H9 (cell line): ENCODE measurements at regions not wholly inside any gene's neighbourhood (a gene's known extent, or its start where the extent isn't known, plus 50 kb on each side); places are given as distances from the start of the nearest gene placed in this dataset.

Source experiments
- DNase-seq: peaks from one replicate; pipeline ENCODE4 v3.0.0-alpha.2; 2017
- H2AFZ ChIP-seq: one replicate; pipeline ENCODE4 v1.6.1; 2013; ENCODE audit warnings: mild to moderate bottlenecking, low read length, control low read depth, moderate library complexity
- H2AK5ac ChIP-seq: 2 replicates; pipeline ENCODE4 v1.6.1; 2013; ENCODE audit warnings: low read length, control low read depth, mixed read lengths; ENCODE audit not compliant: insufficient read length
- H2BK120ac ChIP-seq: one replicate; pipeline ENCODE4 v1.6.1; 2013; ENCODE audit warnings: low read depth, mild to moderate bottlenecking, low read length, control low read depth, inconsistent platforms; ENCODE audit not compliant: poor library complexity, severe bottlenecking
- H2BK12ac ChIP-seq: 2 replicates; pipeline ENCODE4 v1.6.1; 2013; ENCODE audit warnings: low read length, control low read depth, mixed read lengths, low read depth; ENCODE audit not compliant: insufficient read length
- H2BK15ac ChIP-seq: 2 replicates; pipeline ENCODE4 v1.6.1; 2013; ENCODE audit warnings: low read depth, low read length, control low read depth
- H2BK20ac ChIP-seq: one replicate; pipeline ENCODE4 v1.6.1; 2013; ENCODE audit warnings: low read depth, mild to moderate bottlenecking, low read length, control low read depth, inconsistent platforms; ENCODE audit not compliant: poor library complexity, severe bottlenecking
- H2BK5ac ChIP-seq: 2 replicates; pipeline ENCODE4 v1.6.1; 2013; ENCODE audit warnings: low read length, control low read depth, mixed read lengths; ENCODE audit not compliant: insufficient read length
- H3K14ac ChIP-seq: 2 replicates; pipeline ENCODE4 v1.6.1; 2013; ENCODE audit warnings: low read length, control low read depth; ENCODE audit not compliant: insufficient read depth
- H3K18ac ChIP-seq: 2 replicates; pipeline ENCODE4 v1.6.1; 2013; ENCODE audit warnings: low read depth, mild to moderate bottlenecking, mixed read lengths, low read length, control low read depth; ENCODE audit not compliant: insufficient read length
- H3K23ac ChIP-seq: 2 replicates; pipeline ENCODE4 v1.6.1; 2013; ENCODE audit warnings: low read length, control low read depth, mixed read lengths, low read depth; ENCODE audit not compliant: insufficient read length
- H3K23me2 ChIP-seq: 2 replicates; pipeline ENCODE4 v1.6.1; 2013; ENCODE audit warnings: low read depth, mild to moderate bottlenecking, mixed read lengths, low read length, control low read depth; ENCODE audit not compliant: insufficient read length, poor library complexity, severe bottlenecking
- H3K27ac ChIP-seq: 2 replicates; pipeline ENCODE4 v1.5.1; 2013; ENCODE audit warnings: low read length, control low read depth, mixed read lengths, low read depth; ENCODE audit not compliant: insufficient read length
- H3K27me3 ChIP-seq: 2 replicates; pipeline ENCODE4 v1.6.1; 2013; ENCODE audit warnings: low read length, control low read depth, inconsistent platforms; ENCODE audit not compliant: insufficient read depth
- H3K4ac ChIP-seq: 2 replicates; pipeline ENCODE4 v1.6.1; 2013; ENCODE audit warnings: low read depth, mild to moderate bottlenecking, control low read depth, inconsistent platforms, low read length, moderate library complexity
- H3K4me1 ChIP-seq: 2 replicates; pipeline ENCODE4 v1.6.1; 2013; ENCODE audit warnings: low read length, control low read depth, inconsistent platforms; ENCODE audit not compliant: insufficient read depth
- H3K4me2 ChIP-seq: 2 replicates; pipeline ENCODE4 v1.6.1; 2013; ENCODE audit warnings: low read length, control low read depth, mixed read lengths; ENCODE audit not compliant: insufficient read length, insufficient read depth
- H3K56ac ChIP-seq: 2 replicates; pipeline ENCODE4 v1.6.1; 2013; ENCODE audit warnings: low read depth, mild to moderate bottlenecking, mixed read lengths, low read length, control low read depth; ENCODE audit not compliant: insufficient read length
- H3K79me1 ChIP-seq: 2 replicates; pipeline ENCODE4 v1.6.1; 2013; ENCODE audit warnings: low read depth, mild to moderate bottlenecking, moderate library complexity, low read length, control low read depth, inconsistent platforms; ENCODE audit not compliant: insufficient read depth, poor library complexity, severe bottlenecking
- H3K79me2 ChIP-seq: 2 replicates; pipeline ENCODE4 v1.6.1; 2013; ENCODE audit warnings: low read length, control low read depth, inconsistent platforms; ENCODE audit not compliant: insufficient read depth
- H3K9ac ChIP-seq: 2 replicates; pipeline ENCODE4 v1.6.1; 2013; ENCODE audit warnings: low read length, control low read depth, mixed read lengths; ENCODE audit not compliant: insufficient read length; ENCODE audit errors: extremely low read depth
- H3K9me3 ChIP-seq: one replicate; pipeline ENCODE4 v1.6.1; 2013; ENCODE audit warnings: low read depth, low read length, inconsistent platforms; ENCODE audit not compliant: control insufficient read depth
- H3T11ph ChIP-seq: one replicate; pipeline ENCODE4 v1.6.1; 2013; ENCODE audit warnings: mild to moderate bottlenecking, low read length, control low read depth, inconsistent platforms
- H4K20me1 ChIP-seq: one replicate; pipeline ENCODE4 v1.6.1; 2013; ENCODE audit not compliant: control insufficient read depth, insufficient read length, insufficient read depth
- H4K5ac ChIP-seq: 2 replicates; pipeline ENCODE4 v1.6.1; 2013; ENCODE audit warnings: low read depth, mild to moderate bottlenecking, mixed read lengths, low read length, control low read depth; ENCODE audit not compliant: insufficient read length
- H4K8ac ChIP-seq: replicated peaks from 2 replicates; pipeline ENCODE4 v1.6.1; 2013; ENCODE audit warnings: low read length, control low read depth, mixed read lengths, low read depth; ENCODE audit not compliant: insufficient read length
- H4K91ac ChIP-seq: 2 replicates; pipeline ENCODE4 v1.6.1; 2013; ENCODE audit warnings: low read depth, mild to moderate bottlenecking, moderate library complexity, mixed read lengths, low read length, control low read depth; ENCODE audit not compliant: insufficient read length
- H3K27ac Mint-ChIP-seq, 3 experiments: 2 replicates in 2 of 3; 3 replicates in 1 of 3; pipeline ENCODE4 v1.8.0; 2020 to 2021; ENCODE audit warnings: mixed read lengths in 3 of 3, mild to moderate bottlenecking in 1 of 3, moderate library complexity in 1 of 3
- H3K27me3 Mint-ChIP-seq: 2 replicates; pipeline ENCODE4 v1.8.0; 2021; ENCODE audit warnings: low read depth, mild to moderate bottlenecking, moderate library complexity, mixed read lengths
- H3K36me3 Mint-ChIP-seq, 3 experiments: 2 replicates in 2 of 3; 3 replicates in 1 of 3; pipeline ENCODE4 v1.8.0; 2020 to 2021; ENCODE audit warnings: low read depth in 3 of 3, mixed read lengths in 3 of 3; ENCODE audit not compliant: insufficient read depth in 1 of 3
- H3K4me1 Mint-ChIP-seq, 2 experiments: 2 replicates each; pipeline ENCODE4 v1.8.0; 2020; ENCODE audit warnings: mixed read lengths in 2 of 2
- H3K4me3 Mint-ChIP-seq, 2 experiments: 2 replicates in 1 of 2; 3 replicates in 1 of 2; pipeline ENCODE4 v1.8.0; 2020 to 2021; ENCODE audit warnings: mild to moderate bottlenecking in 2 of 2, mixed read lengths in 2 of 2, moderate library complexity in 1 of 2
- H3K9me3 Mint-ChIP-seq, 2 experiments: 2 replicates in 1 of 2; 3 replicates in 1 of 2; pipeline ENCODE4 v1.8.0; 2020; ENCODE audit warnings: mild to moderate bottlenecking in 2 of 2, mixed read lengths in 2 of 2, moderate library complexity in 1 of 2
- CTCF ChIP-seq: fragments of 200-600 bp; sonication (generic); conservative IDR thresholded peaks from 3 replicates; pipeline ENCODE4 v1.8.0; 2021; ENCODE audit warnings: antibody characterized with exemption, mild to moderate bottlenecking
- WGBS: extraction: QIAGEN DNeasy Blood & Tissue Kit; methylation state at CpG from one replicate; pipeline ENCODE4 v1.1.7; 2013; ENCODE audit warnings: missing lambda C conversion rate, low lambda C conversion rate, mixed read lengths; ENCODE audit not compliant: insufficient read length; ENCODE audit errors: extremely low coverage; 5-methylcytosine and 5-hydroxymethylcytosine counted together

GRCh38 chr20:48270885-48271284 lies 485.6 kb upstream of the SULF2 start:
- DNase-seq, result no peak
- Histone ChIP-seq H3K4me1 (0 out of 2 replicates have a peak, but pooled peaks cover 3% of the 10 kb centered on the region), H3K23ac (no peak overlapping the region), H3T11ph (no peak overlapping the region), H3K9ac (no peak overlapping the region), H2BK15ac (no peak overlapping the region), H2AFZ (no peak overlapping the region), H2BK12ac (no peak overlapping the region), H3K14ac (no peak overlapping the region), H2AK5ac (no peak overlapping the region), H3K79me1 (no peaks in the 10 kb centered on the region), H4K91ac (no peak overlapping the region), H4K8ac (no peak overlapping the region), H3K18ac (no peak overlapping the region), H3K27me3 (no peaks in the 10 kb centered on the region), H4K5ac (no peak overlapping the region), H3K23me2 (no peaks in the 10 kb centered on the region), H3K9me3 (no peaks in the 10 kb centered on the region), H3K4me2 (no peak overlapping the region), H3K4ac (no peak overlapping the region), H3K27ac (no peak overlapping the region), H4K20me1 (no peaks in the 10 kb centered on the region), H2BK20ac (no peak overlapping the region), H3K79me2 (no peaks in the 10 kb centered on the region), H3K56ac (no peak overlapping the region), H2BK5ac (no peak overlapping the region), H2BK120ac (no peak overlapping the region)
- no peaks in the 10 kb centered on the region; the same call in 1 of the 2 replicates for H3K27me3 Mint-ChIP-seq
- peak overlapping the region in 1 of 3 experiments; percentile 14; a peak in 1 of 7 replicates for H3K27ac Mint-ChIP-seq
- H3K4me3 Mint-ChIP-seq, result no peak overlapping the region
- H3K36me3 Mint-ChIP-seq, result peaks cover 0 to 4% (median 0%) of the 10 kb centered on the region in 3 experiments; a peak in 1 of 7 replicates
- no peak for TF ChIP-seq CTCF
- peaks cover 6 to 19% of the 10 kb centered on the region in 2 experiments for H3K4me1 Mint-ChIP-seq
- WGBS, result no CpG with 5 or more reads among the region's 1 CpG
- H3K9me3 Mint-ChIP-seq, result peaks cover 3 to 5% of the 10 kb centered on the region in 2 experiments; a peak in 3 of 5 replicates
